ENCODE measurements at regions not wholly inside any gene's neighbourhood (a gene's known extent, or its start where the extent isn't known, plus 50 kb on each side); places are given as distances from the start of the nearest gene placed in this dataset.

GRCh38 chr12:4223273-4223845 is 50.2 kb upstream of the CCND2 start:
- DNase-seq: no peak

GRCh38 chr12:4221258-4221620 is 52.3 kb upstream of the CCND2 start:
- no peak for DNase-seq

GRCh38 chr12:4220536-4221257 is 52.9 kb upstream of the CCND2 start:
- DNase-seq: no peak

GRCh38 chr12:4217091-4217490 is 56.5 kb upstream of the CCND2 start:
- DNase-seq: no peak

GRCh38 chr12:4216187-4216927 is 57.2 kb upstream of the CCND2 start:
- no peak for DNase-seq

- no peak for DNase-seq
Observed at GRCh38 chr12:4215229-4216186, 58.1 kb upstream of the CCND2 start.

- DNase-seq: no peak
Observed at GRCh38 chr12:4214877-4215228, 58.7 kb upstream of the CCND2 start.

- DNase-seq: no peak
Observed at GRCh38 chr12:4213471-4213870, 60.1 kb upstream of the CCND2 start.

GRCh38 chr12:4212845-4213244 is 60.7 kb upstream of the CCND2 start:
- DNase-seq: no peak

- DNase-seq: no peak
Observed at GRCh38 chr12:4211372-4211771, 62.2 kb upstream of the CCND2 start.

- no peak for DNase-seq
Observed at GRCh38 chr12:4210183-4210582, 63.4 kb upstream of the CCND2 start.

- no peak for DNase-seq
Observed at GRCh38 chr12:4206470-4206869, 67.1 kb upstream of the CCND2 start.

- no peak for DNase-seq
Observed at GRCh38 chr12:4203772-4204376, 69.7 kb upstream of the CCND2 start.

- DNase-seq: no peak
Observed at GRCh38 chr12:4202918-4203317, 70.6 kb upstream of the CCND2 start.

- DNase-seq: no peak
Observed at GRCh38 chr12:4202487-4202886, 71.1 kb upstream of the CCND2 start.

GRCh38 chr12:4201333-4202100 is 72.0 kb upstream of the CCND2 start:
- DNase-seq: peak; percentile 7

- no peak for DNase-seq
Observed at GRCh38 chr12:4197922-4198763, 75.4 kb upstream of the CCND2 start.

GRCh38 chr12:4196805-4197420 is 76.6 kb upstream of the CCND2 start:
- DNase-seq: no peak

GRCh38 chr12:4194668-4195067 is 78.9 kb upstream of the CCND2 start:
- no peak for DNase-seq

- no peak for DNase-seq
Observed at GRCh38 chr12:4193821-4194220, 79.7 kb upstream of the CCND2 start.

- no peak for DNase-seq
Observed at GRCh38 chr12:4191642-4192041, 81.9 kb upstream of the CCND2 start.

Data from NCI-H2107 (cell line).